ENCODE measurements at regions not wholly inside any gene's neighbourhood (a gene's known extent, or its start where the extent isn't known, plus 50 kb on each side); places are given as distances from the start of the nearest gene placed in this dataset.

- no peak overlapping the region for H2AFZ ChIP-seq (ENCODE audit: low read depth, low read length)
- no peaks in the 10 kb centered on the region for H3K79me2 ChIP-seq (replicated peaks; ENCODE audit: insufficient read depth, low read length)
- H3K4me2 ChIP-seq (ENCODE audit: low read length): no peak overlapping the region
- no peak overlapping the region for H3K27ac ChIP-seq (ENCODE audit: low read length)
- no peaks in the 10 kb centered on the region for H3K9me3 ChIP-seq (ENCODE audit: low read length)
- no peaks in the 10 kb centered on the region for H3K27me3 ChIP-seq (ENCODE audit: insufficient read depth, low read depth, low read length)
- H3K9me2 ChIP-seq (ENCODE audit: insufficient read depth, low read length): no peaks in the 10 kb centered on the region
- H3K9ac ChIP-seq (ENCODE audit: low read length): no peak overlapping the region
- H3K4me3 ChIP-seq (ENCODE audit: low read length): no peak overlapping the region
- no peaks in the 10 kb centered on the region for H3K36me3 ChIP-seq (ENCODE audit: insufficient read depth, low read length)
- H3F3A ChIP-seq (ENCODE audit: insufficient read depth, low read length, poor library complexity, severe bottlenecking): no peaks in the 10 kb centered on the region
- H4K20me1 ChIP-seq (ENCODE audit: insufficient read depth): no peaks in the 10 kb centered on the region
- TF ChIP-seq MXI1 (conservative IDR thresholded peaks at IDR 0.05; ENCODE audit: poor library complexity, severe bottlenecking) (no peak), RAD21 (conservative IDR thresholded peaks at IDR 0.05) (no peak), REST (IDR thresholded peaks at IDR 0.05; ENCODE audit: borderline replicate concordance) (no peak), EP300 (conservative IDR thresholded peaks at IDR 0.05; ENCODE audit: poor library complexity, severe bottlenecking) (no peak), SMC3 (conservative IDR thresholded peaks at IDR 0.05; ENCODE audit: poor library complexity) (no peak), TAF1 (IDR thresholded peaks at IDR 0.05; ENCODE audit: low read depth) (no peak), POLR2AphosphoS5 (IDR thresholded peaks at IDR 0.05) (no peak), CTCF (IDR thresholded peaks at IDR 0.05; ENCODE audit: poor library complexity, severe bottlenecking) (no peak), EZH2 (IDR thresholded peaks at IDR 0.05; ENCODE audit: borderline replicate concordance, insufficient read depth, low read length, poor library complexity, severe bottlenecking) (no peak)
These were observed 64.5 kb upstream of the CACNA2D1 start for GRCh38 chr7:82507976-82508677.

GRCh38 chr7:82507365-82507975, 63.9 kb upstream of the CACNA2D1 start:
- Histone ChIP-seq H3K27ac (ENCODE audit: low read length) (no peak overlapping the region), H3K27me3 (ENCODE audit: insufficient read depth, low read depth, low read length) (no peaks in the 10 kb centered on the region), H3F3A (ENCODE audit: insufficient read depth, low read length, poor library complexity, severe bottlenecking) (no peaks in the 10 kb centered on the region), H3K9me3 (ENCODE audit: low read length) (no peaks in the 10 kb centered on the region), H3K4me2 (ENCODE audit: low read length) (no peak overlapping the region), H3K9ac (ENCODE audit: low read length) (no peak overlapping the region), H3K4me3 (ENCODE audit: low read length) (no peak overlapping the region), H4K20me1 (ENCODE audit: insufficient read depth) (no peaks in the 10 kb centered on the region), H3K36me3 (ENCODE audit: insufficient read depth, low read length) (no peaks in the 10 kb centered on the region), H2AFZ (ENCODE audit: low read depth, low read length) (no peak overlapping the region), H3K9me2 (ENCODE audit: insufficient read depth, low read length) (no peaks in the 10 kb centered on the region), H3K79me2 (replicated peaks; ENCODE audit: insufficient read depth, low read length) (no peaks in the 10 kb centered on the region)
- TF ChIP-seq EP300 (conservative IDR thresholded peaks at IDR 0.05; ENCODE audit: poor library complexity, severe bottlenecking): no peak
- TF ChIP-seq MXI1 (conservative IDR thresholded peaks at IDR 0.05; ENCODE audit: poor library complexity, severe bottlenecking): no peak
- TF ChIP-seq EZH2 (IDR thresholded peaks at IDR 0.05; ENCODE audit: borderline replicate concordance, insufficient read depth, low read length, poor library complexity, severe bottlenecking): no peak
- TF ChIP-seq REST (IDR thresholded peaks at IDR 0.05; ENCODE audit: borderline replicate concordance): no peak
- TF ChIP-seq POLR2AphosphoS5 (IDR thresholded peaks at IDR 0.05): no peak
- TF ChIP-seq TAF1 (IDR thresholded peaks at IDR 0.05; ENCODE audit: low read depth): no peak
- no peak for TF ChIP-seq CTCF (IDR thresholded peaks at IDR 0.05; ENCODE audit: poor library complexity, severe bottlenecking)
- no peak for TF ChIP-seq SMC3 (conservative IDR thresholded peaks at IDR 0.05; ENCODE audit: poor library complexity)
- no peak for TF ChIP-seq RAD21 (conservative IDR thresholded peaks at IDR 0.05)

Measured in neural cell (in vitro differentiated cells).